Lower leg skin (tissue), 3 donors: ENCODE measurements at regions not wholly inside any gene's neighbourhood (a gene's known extent, or its start where the extent isn't known, plus 50 kb on each side); places are given as distances from the start of the nearest gene placed in this dataset.

Experiments
- CTCF ChIP-seq, 3 donors: fragments of 450-650 bp; IDR thresholded peaks; one replicate each; pipeline ENCODE4 v1.5.1; 2016; ENCODE audit warnings: antibody characterized with exemption in 3 of 3, mild to moderate bottlenecking in 3 of 3, moderate library complexity in 2 of 3
- POLR2A ChIP-seq, 2 donors: fragments of 450-650 bp; IDR thresholded peaks; one replicate each; pipeline ENCODE4 v1.6.1; 2016 to 2017; ENCODE audit warnings: antibody characterized with exemption in 2 of 2, mild to moderate bottlenecking in 1 of 2, moderate library complexity in 1 of 2

- TF ChIP-seq CTCF (IDR thresholded peaks at IDR 0.05) (no peak), POLR2A (IDR thresholded peaks at IDR 0.05) (no peak)
These were observed 355.0 kb upstream of the PCDH20 start for GRCh38 chr13:61770681-61771080.
